ENCODE measurements at regions not wholly inside any gene's neighbourhood (a gene's known extent, or its start where the extent isn't known, plus 50 kb on each side); places are given as distances from the start of the nearest gene placed in this dataset.

GRCh38 chr3:22835041-22835440 is 368.1 kb upstream of the UBE2E2 start:
- TF ChIP-seq CTCF (IDR thresholded peaks at IDR 0.05) (no peak), ATF3 (CRISPR knock-in tag; conservative IDR thresholded peaks at IDR 0.05) (no peak), TEAD4 (CRISPR knock-in tag; IDR thresholded peaks at IDR 0.05) (no peak), AR (CRISPR knock-in tag; IDR thresholded peaks at IDR 0.05) (no peak), ZBTB21 (CRISPR knock-in tag; IDR thresholded peaks at IDR 0.05; ENCODE audit: borderline replicate concordance) (no peak), SOX15 (CRISPR knock-in tag; IDR thresholded peaks at IDR 0.05) (no peak), CREB1 (CRISPR knock-in tag; IDR thresholded peaks at IDR 0.05) (no peak)

Data from WTC11 (cell line).